Osteocyte (in vitro differentiated cells): ENCODE measurements at regions not wholly inside any gene's neighbourhood (a gene's known extent, or its start where the extent isn't known, plus 50 kb on each side); places are given as distances from the start of the nearest gene placed in this dataset.

ENCODE experiments used
- DNase-seq: peaks from one replicate; pipeline ENCODE4 v3.0.0; 2021; ENCODE audit warnings: mixed read lengths; ENCODE audit not compliant: unreplicated experiment; ENCODE audit errors: extremely low spot score
- H3K27ac Mint-ChIP-seq: one replicate; pipeline ENCODE4 v1.8.0; 2021; ENCODE audit warnings: mild to moderate bottlenecking, mixed read lengths; ENCODE audit not compliant: unreplicated experiment
- H3K27me3 Mint-ChIP-seq: one replicate; pipeline ENCODE4 v1.8.0; 2021; ENCODE audit warnings: mixed read lengths; ENCODE audit not compliant: unreplicated experiment
- H3K36me3 Mint-ChIP-seq: one replicate; pipeline ENCODE4 v1.8.0; 2021; ENCODE audit warnings: mixed read lengths; ENCODE audit not compliant: unreplicated experiment
- H3K4me1 Mint-ChIP-seq: one replicate; pipeline ENCODE4 v1.8.0; 2021; ENCODE audit warnings: mixed read lengths; ENCODE audit not compliant: unreplicated experiment
- H3K4me3 Mint-ChIP-seq: one replicate; pipeline ENCODE4 v1.8.0; 2021; ENCODE audit warnings: mild to moderate bottlenecking, moderate library complexity, mixed read lengths; ENCODE audit not compliant: unreplicated experiment
- H3K9me3 Mint-ChIP-seq: one replicate; pipeline ENCODE4 v1.8.0; 2021; ENCODE audit warnings: mixed read lengths; ENCODE audit not compliant: unreplicated experiment
- CTCF ChIP-seq: fragments of 200-600 bp; sonication (generic); IDR thresholded peaks from 2 replicates; pipeline ENCODE4 v1.5.0; 2021; ENCODE audit warnings: antibody characterized with exemption, mild to moderate bottlenecking, moderate library complexity

GRCh38 chr6:98014442-98015201 lies 731.6 kb upstream of the MMS22L start:
- Mint-ChIP-seq H3K36me3 (no peaks in the 10 kb centered on the region), H3K9me3 (no peaks in the 10 kb centered on the region), H3K27me3 (peaks cover 2% of the 10 kb centered on the region), H3K4me3 (no peak overlapping the region), H3K4me1 (no peaks in the 10 kb centered on the region), H3K27ac (no peak overlapping the region)
- no peak for DNase-seq
- no peak for TF ChIP-seq CTCF

- Mint-ChIP-seq H3K36me3 (no peaks in the 10 kb centered on the region), H3K4me1 (no peaks in the 10 kb centered on the region), H3K27ac (no peak overlapping the region), H3K9me3 (no peaks in the 10 kb centered on the region), H3K4me3 (no peak overlapping the region), H3K27me3 (peaks cover 2% of the 10 kb centered on the region)
- DNase-seq: no peak
- no peak for TF ChIP-seq CTCF
Measured at GRCh38 chr6:98016565-98016964, 733.5 kb upstream of the MMS22L start.

- no peak for DNase-seq
- TF ChIP-seq CTCF: no peak
- H3K27ac Mint-ChIP-seq: no peak overlapping the region
- no peak overlapping the region for H3K4me3 Mint-ChIP-seq
- no peaks in the 10 kb centered on the region for H3K4me1 Mint-ChIP-seq
- no peaks in the 10 kb centered on the region for H3K9me3 Mint-ChIP-seq
- H3K36me3 Mint-ChIP-seq: no peaks in the 10 kb centered on the region
- no peaks in the 10 kb centered on the region for H3K27me3 Mint-ChIP-seq
Measured at GRCh38 chr6:98020222-98020621, 737.2 kb upstream of the MMS22L start.

GRCh38 chr6:98024359-98024758 lies 741.3 kb upstream of the MMS22L start:
- Mint-ChIP-seq H3K27ac (no peak overlapping the region), H3K4me1 (no peaks in the 10 kb centered on the region), H3K9me3 (no peaks in the 10 kb centered on the region), H3K36me3 (no peaks in the 10 kb centered on the region), H3K27me3 (no peaks in the 10 kb centered on the region), H3K4me3 (no peak overlapping the region)
- DNase-seq: no peak
- no peak for TF ChIP-seq CTCF

GRCh38 chr6:98027898-98028297 lies 744.9 kb upstream of the MMS22L start:
- no peak for TF ChIP-seq CTCF
- H3K36me3 Mint-ChIP-seq: no peaks in the 10 kb centered on the region
- no peak overlapping the region for H3K4me3 Mint-ChIP-seq

More at GRCh38 chr6:98027898-98028297, 744.9 kb upstream of the MMS22L start:
- no peak for DNase-seq
- Mint-ChIP-seq H3K27ac (no peak overlapping the region), H3K9me3 (no peaks in the 10 kb centered on the region), H3K27me3 (no peaks in the 10 kb centered on the region), H3K4me1 (no peaks in the 10 kb centered on the region)
